ENCODE measurements at regions not wholly inside any gene's neighbourhood (a gene's known extent, or its start where the extent isn't known, plus 50 kb on each side); places are given as distances from the start of the nearest gene placed in this dataset.

- intact Hi-C loops (cut with micrococcal nuclease) (no loop called here), dilution Hi-C loops (cut with MboI; ENCODE audit: extremely low pct_ligation_motif_present, low sequenced_read_pairs) (no loop called here)
- Histone ChIP-seq H3K27me3 (ENCODE audit: control insufficient read depth in 2 of 2, insufficient read depth in 2 of 2, low read length in 2 of 2) (no peaks in the 10 kb centered on the region), H4K20me1 (replicated peaks; ENCODE audit: control insufficient read depth, extremely low read depth, insufficient read depth, low read length) (no peaks in the 10 kb centered on the region), H3K9me1 (replicated peaks; ENCODE audit: control insufficient read depth, extremely low read depth, insufficient read depth, low read length) (no peaks in the 10 kb centered on the region), H2AFZ (ENCODE audit: low read depth, low read length) (no peak overlapping the region), H3K9ac (replicated peaks; ENCODE audit: extremely low read depth, insufficient read depth, low read length) (no peak overlapping the region), H3K4me3 (replicated peaks in 1 of 3; ENCODE audit: insufficient read depth in 1 of 3, low read depth in 1 of 3, low read length in 3 of 3) (no peak overlapping the region), H3K4me2 (ENCODE audit: insufficient read depth, low read length) (no peak overlapping the region), H3K9me3 (replicated peaks; ENCODE audit: control insufficient read depth, insufficient read depth, low read length) (no peaks in the 10 kb centered on the region), H3K27ac (ENCODE audit: insufficient read depth, low read depth, low read length) (no peak overlapping the region), H3K4me1 (ENCODE audit: control insufficient read depth, extremely low read depth, insufficient read depth, low read length) (no peaks in the 10 kb centered on the region), H3K79me2 (ENCODE audit: control insufficient read depth, insufficient read depth, low read length) (no peaks in the 10 kb centered on the region), H3K36me3 (ENCODE audit: control insufficient read depth in 2 of 2, extremely low read depth in 1 of 2, insufficient read depth in 2 of 2, low read length in 2 of 2) (no peaks in the 10 kb centered on the region)
- BruUV-seq (replicated peaks): no TSS peak
- CTCF ChIA-PET: interaction anchor here (0.7 kb wide), 1 partner anchor 10 kb away, joined by 3 read pairs; no protein-coding TSS in a partner anchor
- DNase-seq (ENCODE audit: low read depth, low spot score) (no peak), FAIRE-seq (no peak)
- no peak for TF ChIP-seq CTCF (IDR thresholded peaks at IDR 0.05; ENCODE audit: extremely low read depth in 1 of 2, insufficient read depth in 1 of 2, low read depth in 1 of 2, low read length in 2 of 2)
- no peak for TF ChIP-seq MAX (IDR thresholded peaks at IDR 0.05; ENCODE audit: insufficient read depth, insufficient read length)
- no peak for TF ChIP-seq GATA2 (IDR thresholded peaks at IDR 0.05; ENCODE audit: insufficient read depth, insufficient read length, low read depth, low read length)
- POLR2A ChIA-PET: no interaction called here
Observed at GRCh38 chr1:232486454-232487207, 143.3 kb downstream of the SIPA1L2 start.

DNA sequence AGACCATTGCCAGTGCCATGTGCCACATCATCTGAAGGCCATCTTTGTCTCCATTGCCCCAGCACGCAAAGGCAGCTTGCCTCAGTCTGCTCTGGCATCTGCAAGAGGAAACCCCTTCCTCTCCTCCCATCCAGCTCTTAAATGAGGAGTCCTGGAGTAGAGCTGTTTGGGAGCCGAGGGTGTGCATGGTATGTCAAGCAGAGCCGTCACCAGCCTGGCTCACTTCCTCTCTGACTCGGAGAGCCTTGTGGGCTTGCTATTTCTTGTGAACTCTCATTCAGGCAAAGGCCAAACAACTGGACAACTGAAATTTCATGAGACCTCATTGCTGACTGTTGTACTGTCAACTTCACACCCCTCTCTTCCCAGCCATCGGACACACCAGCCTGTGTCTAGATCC, 143.9 kb downstream of the SIPA1L2 start:
- H4K20me1 ChIP-seq (replicated peaks; ENCODE audit: control insufficient read depth, extremely low read depth, insufficient read depth, low read length): no peaks in the 10 kb centered on the region
- no peak overlapping the region for H3K9ac ChIP-seq (replicated peaks; ENCODE audit: extremely low read depth, insufficient read depth, low read length)
- H3K4me1 ChIP-seq (ENCODE audit: control insufficient read depth, extremely low read depth, insufficient read depth, low read length): no peaks in the 10 kb centered on the region
- TF ChIP-seq MYC (IDR thresholded peaks at IDR 0.05; ENCODE audit: low read depth, low read length) (no peak), FOS (IDR thresholded peaks at IDR 0.05; ENCODE audit: borderline replicate concordance, insufficient read depth, low read length) (no peak), CTCF (IDR thresholded peaks at IDR 0.05; ENCODE audit: extremely low read depth in 1 of 2, insufficient read depth in 1 of 2, low read depth in 1 of 2, low read length in 2 of 2) (no peak), GATA2 (IDR thresholded peaks at IDR 0.05; ENCODE audit: insufficient read depth, insufficient read length, low read depth, low read length) (no peak), POLR2A (IDR thresholded peaks at IDR 0.05; ENCODE audit: low read depth, low read length) (no peak), MAX (IDR thresholded peaks at IDR 0.05; ENCODE audit: insufficient read depth, insufficient read length) (no peak), EZH2 (IDR thresholded peaks at IDR 0.05; ENCODE audit: borderline replicate concordance, low read depth, low read length, severe bottlenecking) (no peak), POLR2AphosphoS5 (IDR thresholded peaks at IDR 0.05; ENCODE audit: insufficient read depth, low read depth, low read length) (no peak), JUN (IDR thresholded peaks at IDR 0.05; ENCODE audit: borderline replicate concordance, insufficient read depth, insufficient read length, low read depth) (no peak)
- H3K9me3 ChIP-seq (replicated peaks; ENCODE audit: control insufficient read depth, insufficient read depth, low read length): no peaks in the 10 kb centered on the region
- no peak overlapping the region for H2AFZ ChIP-seq (ENCODE audit: low read depth, low read length)
- no peaks in the 10 kb centered on the region for H3K36me3 ChIP-seq (ENCODE audit: control insufficient read depth in 2 of 2, extremely low read depth in 1 of 2, insufficient read depth in 2 of 2, low read length in 2 of 2)
- ChIA-PET CTCF (no interaction called here), POLR2A (no interaction called here)
- no peaks in the 10 kb centered on the region for H3K79me2 ChIP-seq (ENCODE audit: control insufficient read depth, insufficient read depth, low read length)
- dilution Hi-C loops (cut with MboI; ENCODE audit: extremely low pct_ligation_motif_present, low sequenced_read_pairs) (no loop called here), intact Hi-C loops (cut with micrococcal nuclease) (no loop called here)
- H3K9me1 ChIP-seq (replicated peaks; ENCODE audit: control insufficient read depth, extremely low read depth, insufficient read depth, low read length): no peaks in the 10 kb centered on the region
- BruUV-seq (replicated peaks): no TSS peak
- no peak overlapping the region for H3K4me2 ChIP-seq (ENCODE audit: insufficient read depth, low read length)
- H3K27me3 ChIP-seq (ENCODE audit: control insufficient read depth in 2 of 2, insufficient read depth in 2 of 2, low read length in 2 of 2): no peaks in the 10 kb centered on the region
- DNase-seq (ENCODE audit: low read depth, low spot score): no peak
- no peak for FAIRE-seq
- no peak overlapping the region for H3K4me3 ChIP-seq (replicated peaks in 1 of 3; ENCODE audit: insufficient read depth in 1 of 3, low read depth in 1 of 3, low read length in 3 of 3)
- no peak overlapping the region for H3K27ac ChIP-seq (ENCODE audit: insufficient read depth, low read depth, low read length)

All from endothelial cell of umbilical vein (primary cell).